Nephron progenitor cell (in vitro differentiated cells): ENCODE measurements at regions not wholly inside any gene's neighbourhood (a gene's known extent, or its start where the extent isn't known, plus 50 kb on each side); places are given as distances from the start of the nearest gene placed in this dataset.
A peak's percentile ranks its signal among the peaks of the same experiment; 100 is the strongest.

Experiments used
- DNase-seq: peaks from one replicate; pipeline ENCODE4 v3.0.0; 2021
- H3K27ac Mint-ChIP-seq: 2 replicates; pipeline ENCODE4 v1.8.0; 2021; ENCODE audit warnings: mild to moderate bottlenecking, moderate library complexity, mixed read lengths
- H3K27me3 Mint-ChIP-seq: 2 replicates; pipeline ENCODE4 v1.8.0; 2021; ENCODE audit warnings: mild to moderate bottlenecking, low read depth, mixed read lengths; ENCODE audit not compliant: poor library complexity
- H3K36me3 Mint-ChIP-seq: 2 replicates; pipeline ENCODE4 v1.8.0; 2021; ENCODE audit warnings: low read depth, mixed read lengths
- H3K4me1 Mint-ChIP-seq: 2 replicates; pipeline ENCODE4 v1.8.0; 2021; ENCODE audit warnings: mixed read lengths
- H3K4me3 Mint-ChIP-seq: 2 replicates; pipeline ENCODE4 v1.8.0; 2021; ENCODE audit warnings: mild to moderate bottlenecking, moderate library complexity, mixed read lengths
- H3K9me3 Mint-ChIP-seq: 2 replicates; pipeline ENCODE4 v1.8.0; 2021; ENCODE audit warnings: mild to moderate bottlenecking, moderate library complexity, mixed read lengths
- TF ChIP-seq, protein P1 (sequence below): fragments of 200-600 bp; sonication (generic); IDR thresholded peaks from 2 replicates; pipeline ENCODE4 v1.5.0; 2021; ENCODE audit warnings: antibody characterized with exemption

DNA sequence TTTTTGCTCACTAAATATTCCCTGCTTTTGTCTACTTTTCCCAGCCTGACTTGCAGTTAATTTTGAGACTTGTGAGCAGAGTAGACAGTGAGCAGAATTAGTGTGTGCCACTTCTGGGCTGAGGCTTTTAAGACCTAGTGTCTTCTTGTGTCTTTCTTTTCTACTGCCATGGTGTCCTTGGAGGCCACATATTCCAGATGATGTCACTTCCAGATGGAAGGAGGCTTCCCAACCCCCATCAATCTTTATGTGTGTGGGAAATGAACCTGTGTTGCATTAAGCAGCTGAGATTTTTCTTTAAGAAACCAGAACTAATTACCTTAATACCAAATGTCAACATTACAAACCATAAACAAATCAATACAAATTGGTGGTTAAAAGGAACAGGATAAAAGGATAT, 774.7 kb upstream of the ROBO1 start:
- no peaks in the 10 kb centered on the region for H3K9me3 Mint-ChIP-seq
- H3K4me3 Mint-ChIP-seq, result no peak overlapping the region
- no peak overlapping the region for H3K27ac Mint-ChIP-seq
- TF ChIP-seq, protein P1, sequence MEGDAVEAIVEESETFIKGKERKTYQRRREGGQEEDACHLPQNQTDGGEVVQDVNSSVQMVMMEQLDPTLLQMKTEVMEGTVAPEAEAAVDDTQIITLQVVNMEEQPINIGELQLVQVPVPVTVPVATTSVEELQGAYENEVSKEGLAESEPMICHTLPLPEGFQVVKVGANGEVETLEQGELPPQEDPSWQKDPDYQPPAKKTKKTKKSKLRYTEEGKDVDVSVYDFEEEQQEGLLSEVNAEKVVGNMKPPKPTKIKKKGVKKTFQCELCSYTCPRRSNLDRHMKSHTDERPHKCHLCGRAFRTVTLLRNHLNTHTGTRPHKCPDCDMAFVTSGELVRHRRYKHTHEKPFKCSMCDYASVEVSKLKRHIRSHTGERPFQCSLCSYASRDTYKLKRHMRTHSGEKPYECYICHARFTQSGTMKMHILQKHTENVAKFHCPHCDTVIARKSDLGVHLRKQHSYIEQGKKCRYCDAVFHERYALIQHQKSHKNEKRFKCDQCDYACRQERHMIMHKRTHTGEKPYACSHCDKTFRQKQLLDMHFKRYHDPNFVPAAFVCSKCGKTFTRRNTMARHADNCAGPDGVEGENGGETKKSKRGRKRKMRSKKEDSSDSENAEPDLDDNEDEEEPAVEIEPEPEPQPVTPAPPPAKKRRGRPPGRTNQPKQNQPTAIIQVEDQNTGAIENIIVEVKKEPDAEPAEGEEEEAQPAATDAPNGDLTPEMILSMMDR, result no peak
- no peak for DNase-seq
- no peaks in the 10 kb centered on the region for H3K27me3 Mint-ChIP-seq
- no peaks in the 10 kb centered on the region for H3K36me3 Mint-ChIP-seq
- H3K4me1 Mint-ChIP-seq, result no peaks in the 10 kb centered on the region

DNA sequence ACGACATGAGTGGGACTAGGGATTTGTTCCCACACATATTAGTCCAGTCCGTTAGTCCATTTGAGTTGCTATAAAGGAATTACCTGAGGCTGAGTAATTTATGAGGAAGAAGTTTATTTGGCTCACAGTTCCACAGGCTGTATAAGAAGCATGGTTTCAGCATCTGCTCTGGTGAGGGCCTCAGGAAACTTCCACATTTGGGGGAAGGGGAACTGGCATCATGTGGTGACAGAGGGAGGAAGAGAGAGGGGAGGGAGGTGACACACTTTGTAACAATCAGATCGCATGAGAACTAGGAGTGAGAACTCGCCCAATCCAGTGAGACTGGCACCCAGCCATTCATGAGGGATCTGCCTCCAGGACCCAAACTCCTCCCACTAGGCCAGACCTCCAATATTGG, 769.9 kb upstream of the ROBO1 start:
- no peak for DNase-seq
- Mint-ChIP-seq H3K36me3 (no peaks in the 10 kb centered on the region), H3K27ac (no peak overlapping the region), H3K4me3 (no peak overlapping the region), H3K4me1 (no peaks in the 10 kb centered on the region), H3K9me3 (no peaks in the 10 kb centered on the region), H3K27me3 (no peaks in the 10 kb centered on the region)
- TF ChIP-seq, protein P1, result no peak

DNA sequence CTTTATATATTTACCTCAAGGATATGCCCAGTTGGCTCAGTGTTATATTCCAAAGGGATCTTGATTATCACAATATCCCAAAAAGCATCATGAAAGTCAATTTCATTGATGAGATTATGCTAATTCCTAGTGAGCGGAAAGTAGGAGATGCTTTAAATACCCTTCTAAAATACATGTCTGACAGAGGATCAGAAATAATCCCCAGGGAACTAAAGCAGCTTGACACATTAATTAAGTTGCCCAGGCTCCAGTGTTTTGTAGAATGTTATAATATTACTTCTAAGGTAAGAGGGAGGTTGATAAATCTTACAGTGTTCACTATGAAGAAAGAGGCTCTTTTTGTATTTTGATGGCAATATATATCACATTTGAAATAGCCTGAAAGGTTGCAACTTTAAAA, 767.5 kb upstream of the ROBO1 start:
- Mint-ChIP-seq H3K36me3 (no peaks in the 10 kb centered on the region), H3K9me3 (peaks cover 2% of the 10 kb centered on the region), H3K27ac (no peak overlapping the region), H3K4me1 (no peaks in the 10 kb centered on the region), H3K27me3 (no peaks in the 10 kb centered on the region), H3K4me3 (no peak overlapping the region)
- DNase-seq, result no peak
- TF ChIP-seq, protein P1, result no peak

DNA sequence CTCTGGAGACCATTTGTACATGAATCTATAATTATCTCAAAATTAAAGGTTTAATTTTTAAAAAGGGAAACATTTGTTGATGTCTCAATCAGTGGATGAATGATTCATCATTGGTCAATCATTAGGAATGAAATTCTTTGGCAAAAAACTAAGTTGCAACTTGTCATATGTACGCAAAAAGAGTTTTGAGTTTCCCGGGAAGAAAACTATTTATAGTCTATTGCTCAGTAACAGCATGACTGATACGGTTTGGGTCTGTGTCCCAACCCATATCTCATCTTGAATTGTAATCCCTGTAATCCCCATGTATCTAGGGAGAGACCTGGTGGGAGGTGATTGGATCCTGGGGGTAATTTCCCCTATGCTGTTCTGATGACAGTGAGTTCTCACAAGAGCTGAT, 765.8 kb upstream of the ROBO1 start:
- TF ChIP-seq, protein P1, result no peak
- Mint-ChIP-seq H3K4me1 (no peaks in the 10 kb centered on the region), H3K27me3 (no peaks in the 10 kb centered on the region), H3K36me3 (no peaks in the 10 kb centered on the region), H3K27ac (no peak overlapping the region), H3K9me3 (peaks cover 10% of the 10 kb centered on the region), H3K4me3 (no peak overlapping the region)
- DNase-seq, result no peak

DNA sequence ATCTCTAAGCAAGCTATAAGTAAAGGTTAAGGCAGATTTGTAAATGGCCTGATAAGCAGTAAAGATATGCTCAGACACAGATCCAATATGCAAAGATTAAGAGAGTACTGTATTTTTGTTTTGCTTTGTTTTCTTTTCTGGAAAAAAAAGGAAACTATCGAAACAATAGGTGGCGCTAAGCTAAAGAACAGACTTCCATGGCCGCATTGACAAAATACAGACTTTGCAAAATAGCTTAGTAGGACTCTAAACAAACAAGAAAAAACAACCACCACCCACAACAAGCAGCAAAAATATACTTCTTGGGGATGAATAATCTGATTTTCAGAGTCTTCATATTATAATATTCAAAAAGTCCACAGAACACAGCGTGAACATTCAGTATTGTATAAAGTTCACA, 758.4 kb upstream of the ROBO1 start:
- H3K4me1 Mint-ChIP-seq, result no peaks in the 10 kb centered on the region
- H3K27me3 Mint-ChIP-seq, result no peaks in the 10 kb centered on the region
- no peak for DNase-seq
- no peak overlapping the region for H3K27ac Mint-ChIP-seq
- H3K36me3 Mint-ChIP-seq, result no peaks in the 10 kb centered on the region
- H3K9me3 Mint-ChIP-seq, result peaks cover 18% of the 10 kb centered on the region
- H3K4me3 Mint-ChIP-seq, result no peak overlapping the region
- TF ChIP-seq, protein P1, result peak; percentile 10

DNA sequence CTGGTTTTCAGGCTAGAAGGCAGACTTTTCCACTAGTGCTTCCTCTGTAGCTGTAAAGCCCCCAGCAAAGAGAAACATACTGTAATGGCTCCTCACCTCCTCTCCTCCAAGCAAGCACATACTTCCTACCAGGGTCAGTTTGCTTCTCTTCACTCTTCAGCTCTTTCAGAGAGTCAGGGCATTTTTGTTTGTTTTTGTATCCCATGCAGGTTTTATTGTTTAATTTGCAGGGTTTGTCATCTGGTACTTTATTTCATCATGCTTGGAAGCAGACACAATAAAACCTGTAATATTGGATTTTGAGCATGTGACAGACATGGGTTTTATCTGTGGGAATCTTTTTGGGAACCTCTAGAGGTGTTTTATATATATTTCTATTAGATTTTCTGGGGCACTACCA, 753.3 kb upstream of the ROBO1 start:
- DNase-seq, result no peak
- TF ChIP-seq, protein P1, result no peak
- Mint-ChIP-seq H3K27me3 (no peaks in the 10 kb centered on the region), H3K27ac (no peak overlapping the region), H3K4me3 (no peak overlapping the region), H3K36me3 (no peaks in the 10 kb centered on the region), H3K4me1 (no peaks in the 10 kb centered on the region), H3K9me3 (no peaks in the 10 kb centered on the region)
